ENCODE measurements at regions not wholly inside any gene's neighbourhood (a gene's known extent, or its start where the extent isn't known, plus 50 kb on each side); places are given as distances from the start of the nearest gene placed in this dataset.

DNA sequence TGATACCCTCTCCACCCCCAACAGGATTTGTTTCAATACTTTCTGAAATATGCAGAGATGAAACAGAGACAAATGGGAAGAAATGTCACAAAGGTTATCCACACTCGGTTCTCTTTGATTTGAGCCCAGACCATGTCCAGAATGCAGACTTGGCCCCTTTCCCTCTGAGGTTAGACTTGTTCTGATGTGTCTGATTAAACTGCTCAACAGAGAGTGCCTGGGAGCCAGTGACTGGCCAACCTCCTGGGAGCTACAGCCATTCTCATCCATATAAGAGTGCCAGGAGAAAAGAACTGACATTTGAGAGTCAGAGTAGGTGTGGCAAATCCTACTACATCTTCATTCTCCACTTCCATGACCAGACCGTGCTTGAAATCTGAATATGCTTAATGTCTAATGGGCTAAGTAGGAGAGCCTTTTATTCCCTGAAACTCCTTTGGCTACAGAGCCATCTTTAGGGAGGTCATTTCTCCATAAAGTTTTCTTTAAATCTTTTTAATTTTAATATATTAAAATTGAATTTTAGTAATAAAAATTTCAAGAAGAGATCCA is 201.4 kb downstream of the BLID start:
- CTCF ChIA-PET, result no interaction called here
- TF ChIP-seq CTCF (IDR thresholded peaks at IDR 0.05; ENCODE audit: unreplicated experiment), result no peak
- no peak for DNase-seq
- H3K27ac Mint-ChIP-seq (ENCODE audit: unreplicated experiment), result no peak overlapping the region
- no TSS peak for BruUV-seq (replicated peaks)
- H3K27me3 Mint-ChIP-seq (ENCODE audit: unreplicated experiment), result no peaks in the 10 kb centered on the region
- H3K36me3 Mint-ChIP-seq (ENCODE audit: insufficient read depth, unreplicated experiment), result no peaks in the 10 kb centered on the region
- no peaks in the 10 kb centered on the region for H3K9me3 Mint-ChIP-seq (ENCODE audit: low read depth, unreplicated experiment)
- no peaks in the 10 kb centered on the region for H3K4me1 Mint-ChIP-seq (ENCODE audit: low read depth, unreplicated experiment)
- intact Hi-C loops (cut with micrococcal nuclease; ENCODE audit: unreplicated experiment), result no loop called here
- H3K4me3 Mint-ChIP-seq (ENCODE audit: low read depth, unreplicated experiment), result no peak overlapping the region

- H3K4me3 Mint-ChIP-seq (ENCODE audit: low read depth, unreplicated experiment), result no peak overlapping the region
- intact Hi-C loops (cut with micrococcal nuclease; ENCODE audit: unreplicated experiment), result no loop called here
- DNase-seq, result no peak
- no peaks in the 10 kb centered on the region for H3K4me1 Mint-ChIP-seq (ENCODE audit: low read depth, unreplicated experiment)
- H3K27me3 Mint-ChIP-seq (ENCODE audit: unreplicated experiment), result no peaks in the 10 kb centered on the region
- TF ChIP-seq CTCF (IDR thresholded peaks at IDR 0.05; ENCODE audit: unreplicated experiment), result no peak
- H3K36me3 Mint-ChIP-seq (ENCODE audit: insufficient read depth, unreplicated experiment), result no peaks in the 10 kb centered on the region
- CTCF ChIA-PET, result interaction anchor here (1.2 kb wide), 1 partner anchor 8 kb away, joined by 3 read pairs; no protein-coding TSS in a partner anchor
- H3K27ac Mint-ChIP-seq (ENCODE audit: unreplicated experiment), result no peak overlapping the region
- no TSS peak for BruUV-seq (replicated peaks)
- H3K9me3 Mint-ChIP-seq (ENCODE audit: low read depth, unreplicated experiment), result peaks cover 3% of the 10 kb centered on the region
Measured at GRCh38 chr11:121909596-121909995, 206.4 kb downstream of the BLID start.

- intact Hi-C loops (cut with micrococcal nuclease; ENCODE audit: unreplicated experiment), result no loop called here
- no peaks in the 10 kb centered on the region for H3K4me1 Mint-ChIP-seq (ENCODE audit: low read depth, unreplicated experiment)
- H3K27ac Mint-ChIP-seq (ENCODE audit: unreplicated experiment), result no peak overlapping the region
- BruUV-seq (replicated peaks), result no TSS peak
- H3K9me3 Mint-ChIP-seq (ENCODE audit: low read depth, unreplicated experiment), result peaks cover 3% of the 10 kb centered on the region
- no peak overlapping the region for H3K4me3 Mint-ChIP-seq (ENCODE audit: low read depth, unreplicated experiment)
- TF ChIP-seq CTCF (IDR thresholded peaks at IDR 0.05; ENCODE audit: unreplicated experiment), result no peak
- no peak for DNase-seq
- H3K36me3 Mint-ChIP-seq (ENCODE audit: insufficient read depth, unreplicated experiment), result no peaks in the 10 kb centered on the region
- H3K27me3 Mint-ChIP-seq (ENCODE audit: unreplicated experiment), result no peaks in the 10 kb centered on the region
- CTCF ChIA-PET, result no interaction called here
Measured at GRCh38 chr11:121907379-121907778, 208.6 kb downstream of the BLID start.

- H3K4me3 Mint-ChIP-seq (ENCODE audit: low read depth, unreplicated experiment), result no peak overlapping the region
- BruUV-seq (replicated peaks), result no TSS peak
- intact Hi-C loops (cut with micrococcal nuclease; ENCODE audit: unreplicated experiment), result no loop called here
Measured at GRCh38 chr11:121904148-121904547, 211.9 kb downstream of the BLID start.

More at GRCh38 chr11:121904148-121904547, 211.9 kb downstream of the BLID start:
- no peak for DNase-seq
- Mint-ChIP-seq H3K27ac (ENCODE audit: unreplicated experiment) (no peak overlapping the region), H3K36me3 (ENCODE audit: insufficient read depth, unreplicated experiment) (no peaks in the 10 kb centered on the region), H3K4me1 (ENCODE audit: low read depth, unreplicated experiment) (no peaks in the 10 kb centered on the region), H3K9me3 (ENCODE audit: low read depth, unreplicated experiment) (peaks cover 5% of the 10 kb centered on the region), H3K27me3 (ENCODE audit: unreplicated experiment) (peaks cover 25% of the 10 kb centered on the region)
- no peak for TF ChIP-seq CTCF (IDR thresholded peaks at IDR 0.05; ENCODE audit: unreplicated experiment)
- CTCF ChIA-PET, result no interaction called here

All from Calu3 (cell line).